Thyroid gland (tissue), 4 donors: ENCODE measurements at regions not wholly inside any gene's neighbourhood (a gene's known extent, or its start where the extent isn't known, plus 50 kb on each side); places are given as distances from the start of the nearest gene placed in this dataset.

ENCODE experiments used
- CTCF ChIP-seq, 6 experiments: fragments of 200-600 bp in 3 of 6; fragments of 450-650 bp in 3 of 6; sonication (generic) in 3 of 6; IDR thresholded peaks; one replicate each; pipeline ENCODE4 v1.5.1; 2016 to 2019; ENCODE audit warnings: antibody characterized with exemption in 6 of 6, mild to moderate bottlenecking in 2 of 6, inconsistent platforms in 1 of 6, moderate library complexity in 1 of 6
- POLR2A ChIP-seq, 2 donors: fragments of 450-650 bp; IDR thresholded peaks; one replicate each; pipeline ENCODE4 v1.6.1; 2017; ENCODE audit warnings: antibody characterized with exemption in 2 of 2, mild to moderate bottlenecking in 2 of 2, moderate library complexity in 1 of 2

GRCh38 chr4:32180086-32180485 is 1459.9 kb downstream of the PCDH7 start:
- TF ChIP-seq CTCF (IDR thresholded peaks at IDR 0.05) (no peak), POLR2A (IDR thresholded peaks at IDR 0.05) (no peak)
